AG09309 (cell line): ENCODE measurements at regions not wholly inside any gene's neighbourhood (a gene's known extent, or its start where the extent isn't known, plus 50 kb on each side); places are given as distances from the start of the nearest gene placed in this dataset.

Source experiments
- DNase-seq: peaks from one replicate; pipeline ENCODE4 v3.0.0-alpha.2; 2010; ENCODE audit warnings: low read depth
- H3K4me3 ChIP-seq: 2 replicates; pipeline ENCODE4 v1.5.1; 2011; ENCODE audit warnings: mild to moderate bottlenecking, low read depth, low read length, moderate library complexity; ENCODE audit not compliant: control insufficient read depth
- TF ChIP-seq, protein P1 (sequence below): IDR thresholded peaks from 2 replicates; pipeline ENCODE4 v1.5.1; 2011; ENCODE audit warnings: mild to moderate bottlenecking, low read depth, low read length, inconsistent platforms; ENCODE audit not compliant: insufficient read depth, control insufficient read depth; ENCODE audit errors: missing control alignments

DNA sequence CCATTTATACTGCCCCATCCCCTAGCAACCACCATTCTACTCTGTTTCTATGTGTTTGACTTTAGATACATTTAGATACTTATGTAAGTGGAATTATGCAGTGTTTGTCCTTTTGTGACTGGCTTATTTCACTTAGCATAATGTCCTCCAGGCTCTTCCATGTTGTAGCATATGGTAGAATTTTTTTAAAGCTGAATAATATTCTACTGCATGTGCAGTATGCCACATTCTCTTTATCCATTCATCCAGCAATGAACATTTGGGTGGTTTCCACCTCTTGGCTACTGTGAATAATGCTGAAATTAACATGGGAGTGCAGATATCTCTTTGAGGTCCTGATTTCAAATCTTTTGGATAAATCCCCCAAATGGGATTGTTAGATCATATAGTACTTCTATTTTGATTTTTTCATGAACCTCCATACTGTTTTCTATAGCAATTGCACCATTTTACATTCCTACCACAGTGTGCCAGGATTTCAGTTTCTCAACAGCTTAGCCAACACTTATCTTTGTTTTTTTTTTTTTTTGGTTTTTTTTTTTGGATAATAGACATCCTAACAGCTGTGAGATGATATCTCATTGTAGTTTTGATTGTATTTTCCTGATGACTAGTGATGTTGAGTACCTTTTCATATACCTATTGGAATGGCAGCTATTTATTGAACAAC, 105.9 kb upstream of the LNX1 start:
- DNase-seq = no peak
- no peak overlapping the region for H3K4me3 ChIP-seq
- TF ChIP-seq, protein P1, sequence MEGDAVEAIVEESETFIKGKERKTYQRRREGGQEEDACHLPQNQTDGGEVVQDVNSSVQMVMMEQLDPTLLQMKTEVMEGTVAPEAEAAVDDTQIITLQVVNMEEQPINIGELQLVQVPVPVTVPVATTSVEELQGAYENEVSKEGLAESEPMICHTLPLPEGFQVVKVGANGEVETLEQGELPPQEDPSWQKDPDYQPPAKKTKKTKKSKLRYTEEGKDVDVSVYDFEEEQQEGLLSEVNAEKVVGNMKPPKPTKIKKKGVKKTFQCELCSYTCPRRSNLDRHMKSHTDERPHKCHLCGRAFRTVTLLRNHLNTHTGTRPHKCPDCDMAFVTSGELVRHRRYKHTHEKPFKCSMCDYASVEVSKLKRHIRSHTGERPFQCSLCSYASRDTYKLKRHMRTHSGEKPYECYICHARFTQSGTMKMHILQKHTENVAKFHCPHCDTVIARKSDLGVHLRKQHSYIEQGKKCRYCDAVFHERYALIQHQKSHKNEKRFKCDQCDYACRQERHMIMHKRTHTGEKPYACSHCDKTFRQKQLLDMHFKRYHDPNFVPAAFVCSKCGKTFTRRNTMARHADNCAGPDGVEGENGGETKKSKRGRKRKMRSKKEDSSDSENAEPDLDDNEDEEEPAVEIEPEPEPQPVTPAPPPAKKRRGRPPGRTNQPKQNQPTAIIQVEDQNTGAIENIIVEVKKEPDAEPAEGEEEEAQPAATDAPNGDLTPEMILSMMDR = no peak

DNA sequence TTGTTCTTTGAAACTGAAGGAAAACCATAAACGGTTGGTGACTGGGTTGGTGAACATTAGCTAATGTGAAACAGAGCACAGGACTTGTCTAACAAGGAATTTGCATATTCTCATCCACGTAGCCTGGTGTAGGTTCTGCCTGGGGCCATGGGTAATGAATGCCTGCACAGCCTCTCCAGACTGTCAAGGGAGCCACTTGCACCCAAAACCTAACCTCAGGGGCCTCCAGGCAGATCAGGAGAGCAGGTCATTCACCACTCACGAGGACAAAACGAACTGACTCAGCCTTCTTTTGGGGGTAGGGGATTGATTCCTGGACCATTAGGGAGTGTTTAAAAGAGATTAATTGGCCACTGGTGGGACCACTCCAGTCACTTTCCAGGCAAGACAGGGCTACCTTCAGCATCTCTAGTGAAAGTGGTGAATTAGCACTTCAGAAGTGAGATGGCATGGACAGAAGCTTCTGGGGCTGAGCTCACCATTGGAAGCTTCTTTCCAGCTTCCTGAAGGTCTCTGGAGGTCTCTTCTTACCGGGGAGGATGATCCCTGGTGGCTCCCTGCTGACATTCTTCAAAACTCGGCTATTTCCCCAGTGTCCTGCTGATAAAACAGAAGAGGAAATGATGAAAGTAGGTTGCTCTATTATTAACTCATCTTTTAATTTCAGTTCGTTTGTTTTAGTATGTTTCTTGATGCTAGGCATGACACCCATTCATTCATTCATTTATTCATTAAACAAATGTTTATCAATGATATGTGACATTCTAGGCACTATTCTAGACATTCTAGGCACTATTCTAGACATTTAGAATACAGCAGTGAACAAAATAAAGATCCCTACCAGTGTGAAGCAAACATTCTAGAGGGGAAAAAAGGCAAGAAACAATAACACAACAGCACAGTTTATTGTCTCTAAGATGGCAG, 104.5 kb upstream of the LNX1 start:
- DNase-seq = no peak
- H3K4me3 ChIP-seq = no peak overlapping the region
- TF ChIP-seq, protein P1 = no peak

GRCh38 chr4:53694666-53695065, 103.4 kb upstream of the LNX1 start:
- no peak overlapping the region for H3K4me3 ChIP-seq
- TF ChIP-seq, protein P1 = no peak
- DNase-seq = no peak

- H3K4me3 ChIP-seq = no peak overlapping the region
- DNase-seq = no peak
- TF ChIP-seq, protein P1 = no peak
Measured at GRCh38 chr4:53693909-53694308, 102.6 kb upstream of the LNX1 start.

DNA sequence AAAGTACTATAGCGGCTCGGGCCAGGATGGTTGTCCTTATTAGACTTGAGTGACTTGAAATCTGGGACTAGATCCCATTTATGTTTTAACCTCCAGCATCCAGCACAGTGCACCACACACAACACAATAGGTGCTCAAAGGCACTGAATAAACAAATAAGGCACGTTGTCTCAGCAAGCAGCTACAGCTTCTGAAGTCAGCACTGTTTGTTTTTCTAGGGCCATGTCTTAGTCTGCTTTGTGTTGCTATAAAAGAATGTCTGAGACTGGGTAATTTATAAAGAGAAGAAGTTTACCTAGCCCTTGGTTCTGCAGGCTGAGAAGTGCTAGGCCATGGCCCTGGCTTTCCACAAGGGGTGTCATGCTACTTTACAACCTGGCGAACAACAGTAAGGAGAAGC, 102.1 kb upstream of the LNX1 start:
- DNase-seq = no peak
- TF ChIP-seq, protein P1 = no peak
- no peak overlapping the region for H3K4me3 ChIP-seq

- no peak overlapping the region for H3K4me3 ChIP-seq
- DNase-seq = peak; percentile 98
Measured at GRCh38 chr4:53688186-53688790, 97.0 kb upstream of the LNX1 start.

More at GRCh38 chr4:53688186-53688790, 97.0 kb upstream of the LNX1 start:
- TF ChIP-seq, protein P1 = no peak
